Loucy (cell line): ENCODE measurements at regions not wholly inside any gene's neighbourhood (a gene's known extent, or its start where the extent isn't known, plus 50 kb on each side); places are given as distances from the start of the nearest gene placed in this dataset.

Experiments
- H2AFZ ChIP-seq: fragments of 200-600 bp; sonication (generic); 2 replicates; pipeline ENCODE4 v1.6.0; 2016; ENCODE audit warnings: antibody characterized with exemption, mild to moderate bottlenecking, low read length, moderate library complexity
- H3F3A ChIP-seq: fragments of 200-600 bp; 2 replicates; pipeline ENCODE4 v1.6.0; 2016; ENCODE audit warnings: antibody characterized with exemption, low read depth, mild to moderate bottlenecking
- H3K27me3 ChIP-seq: fragments of 200-600 bp; sonication (generic); 2 replicates; pipeline ENCODE4 v1.6.1; 2014; ENCODE audit warnings: low read length, mild to moderate bottlenecking; ENCODE audit not compliant: insufficient read depth, poor library complexity, severe bottlenecking
- H3K36me3 ChIP-seq: fragments of 200-600 bp; sonication (generic); 2 replicates; pipeline ENCODE4 v1.6.1; 2016; ENCODE audit warnings: low read length; ENCODE audit not compliant: insufficient read depth
- H3K4me1 ChIP-seq: fragments of 200-600 bp; sonication (generic); 2 replicates; pipeline ENCODE4 v1.5.1; 2014; ENCODE audit warnings: low read length, mild to moderate bottlenecking; ENCODE audit not compliant: insufficient read depth, poor library complexity, severe bottlenecking
- H3K4me2 ChIP-seq: fragments of 200-600 bp; sonication (generic); 2 replicates; pipeline ENCODE4 v1.6.0; 2014; ENCODE audit warnings: antibody characterized with exemption, low read length, low read depth, mild to moderate bottlenecking; ENCODE audit not compliant: poor library complexity, severe bottlenecking
- H3K4me3 ChIP-seq: fragments of 200-600 bp; sonication (generic); 2 replicates; pipeline ENCODE4 v1.5.1; 2014; ENCODE audit warnings: low read length, mild to moderate bottlenecking, mixed read lengths; ENCODE audit not compliant: poor library complexity, severe bottlenecking
- H3K79me2 ChIP-seq: fragments of 200-600 bp; sonication (generic); 2 replicates; pipeline ENCODE4 v1.6.1; 2014; ENCODE audit warnings: low read length; ENCODE audit not compliant: insufficient read depth
- H3K9ac ChIP-seq: fragments of 200-600 bp; sonication (generic); 2 replicates; pipeline ENCODE4 v1.6.0; 2014; ENCODE audit warnings: mild to moderate bottlenecking, low read depth, low read length, moderate library complexity; ENCODE audit not compliant: poor library complexity, severe bottlenecking
- H3K9me2 ChIP-seq: fragments of 200-600 bp; sonication (generic); replicated peaks from 2 replicates; pipeline ENCODE4 v1.6.1; 2016; ENCODE audit warnings: low read depth, low read length, mixed read lengths
- H3K9me3 ChIP-seq: fragments of 200-600 bp; sonication (generic); 2 replicates; pipeline ENCODE4 v1.6.1; 2014; ENCODE audit warnings: mild to moderate bottlenecking, antibody characterized with exemption, low read length, low read depth; ENCODE audit not compliant: insufficient read depth
- H4K20me1 ChIP-seq: fragments of 200-600 bp; sonication (generic); 2 replicates; pipeline ENCODE4 v1.6.0; 2014; ENCODE audit warnings: antibody characterized with exemption, low read length, mild to moderate bottlenecking; ENCODE audit not compliant: insufficient read depth, poor library complexity, severe bottlenecking
- CTCF ChIP-seq: fragments of 200-600 bp; sonication (generic); conservative IDR thresholded peaks from 2 replicates; pipeline ENCODE4 v1.5.1; 2014; ENCODE audit warnings: mild to moderate bottlenecking, antibody characterized with exemption, low read length
- EZH2phosphoT487 ChIP-seq: fragments of 200-600 bp; IDR thresholded peaks from 2 replicates; pipeline ENCODE4 v1.6.1; 2018; ENCODE audit warnings: antibody characterized with exemption, mild to moderate bottlenecking, moderate library complexity, borderline replicate concordance

- Histone ChIP-seq H3F3A (no peaks in the 10 kb centered on the region), H2AFZ (no peak overlapping the region), H3K9me3 (no peaks in the 10 kb centered on the region), H3K4me3 (no peak overlapping the region), H3K36me3 (no peaks in the 10 kb centered on the region), H3K9ac (no peak overlapping the region), H3K4me1 (no peaks in the 10 kb centered on the region), H3K79me2 (no peaks in the 10 kb centered on the region), H4K20me1 (no peaks in the 10 kb centered on the region), H3K27me3 (no peaks in the 10 kb centered on the region), H3K4me2 (no peak overlapping the region), H3K9me2 (no peaks in the 10 kb centered on the region)
- TF ChIP-seq EZH2phosphoT487 (no peak), CTCF (no peak)
These were observed 130.2 kb upstream of the LRFN5 start for GRCh38 chr14:41476526-41476925.

GRCh38 chr14:41461380-41461779 lies 145.3 kb upstream of the LRFN5 start:
- Histone ChIP-seq H3K4me1 (no peaks in the 10 kb centered on the region), H4K20me1 (no peaks in the 10 kb centered on the region), H3K9me3 (no peaks in the 10 kb centered on the region), H3K36me3 (no peaks in the 10 kb centered on the region), H3K4me2 (no peak overlapping the region), H3K79me2 (no peaks in the 10 kb centered on the region), H3K9ac (no peak overlapping the region), H3K4me3 (no peak overlapping the region), H3K9me2 (no peaks in the 10 kb centered on the region), H2AFZ (no peak overlapping the region), H3F3A (no peaks in the 10 kb centered on the region), H3K27me3 (no peaks in the 10 kb centered on the region)
- TF ChIP-seq EZH2phosphoT487 (no peak), CTCF (no peak)

GRCh38 chr14:41457393-41457792 lies 149.3 kb upstream of the LRFN5 start:
- Histone ChIP-seq H3K27me3 (no peaks in the 10 kb centered on the region), H3K4me1 (no peaks in the 10 kb centered on the region), H3K36me3 (no peaks in the 10 kb centered on the region), H2AFZ (no peak overlapping the region), H3K9me2 (no peaks in the 10 kb centered on the region), H3K4me3 (no peak overlapping the region), H3K9ac (no peak overlapping the region), H3K9me3 (no peaks in the 10 kb centered on the region), H4K20me1 (no peaks in the 10 kb centered on the region), H3K79me2 (no peaks in the 10 kb centered on the region), H3K4me2 (no peak overlapping the region), H3F3A (no peaks in the 10 kb centered on the region)
- TF ChIP-seq CTCF (no peak), EZH2phosphoT487 (no peak)
